ENCODE measurements at regions not wholly inside any gene's neighbourhood (a gene's known extent, or its start where the extent isn't known, plus 50 kb on each side); places are given as distances from the start of the nearest gene placed in this dataset.
A peak's percentile ranks its signal among the peaks of the same experiment; 100 is the strongest.

- Histone ChIP-seq H3K4me3 (ENCODE audit: low read length) (no peak overlapping the region), H3K4me1 (ENCODE audit: control insufficient read depth, insufficient read depth, low read length) (peaks cover 29% of the 10 kb centered on the region), H3K27ac (ENCODE audit: low read length) (no peak overlapping the region), H3K9me3 (ENCODE audit: control insufficient read depth, insufficient read depth, low read length) (no peaks in the 10 kb centered on the region), H3K36me3 (ENCODE audit: control insufficient read depth, insufficient read depth, low read length) (no peaks in the 10 kb centered on the region), H3K27me3 (ENCODE audit: control insufficient read depth, insufficient read depth, low read length) (no peaks in the 10 kb centered on the region)
- Mint-ChIP-seq H3K4me3 (no peak overlapping the region), H3K4me1 (peaks cover 29 to 32% of the 10 kb centered on the region in 2 donors), H3K27ac (no peak overlapping the region), H3K27me3 (ENCODE audit: low read depth in 2 of 2) (no peaks in the 10 kb centered on the region), H3K36me3 (no peaks in the 10 kb centered on the region), H3K9me3 (no peaks in the 10 kb centered on the region)
- DNase-seq (no peak), ATAC-seq (no peak)
- intact Hi-C loops (cut with micrococcal nuclease), result no loop called here
- TF ChIP-seq, protein P1, sequence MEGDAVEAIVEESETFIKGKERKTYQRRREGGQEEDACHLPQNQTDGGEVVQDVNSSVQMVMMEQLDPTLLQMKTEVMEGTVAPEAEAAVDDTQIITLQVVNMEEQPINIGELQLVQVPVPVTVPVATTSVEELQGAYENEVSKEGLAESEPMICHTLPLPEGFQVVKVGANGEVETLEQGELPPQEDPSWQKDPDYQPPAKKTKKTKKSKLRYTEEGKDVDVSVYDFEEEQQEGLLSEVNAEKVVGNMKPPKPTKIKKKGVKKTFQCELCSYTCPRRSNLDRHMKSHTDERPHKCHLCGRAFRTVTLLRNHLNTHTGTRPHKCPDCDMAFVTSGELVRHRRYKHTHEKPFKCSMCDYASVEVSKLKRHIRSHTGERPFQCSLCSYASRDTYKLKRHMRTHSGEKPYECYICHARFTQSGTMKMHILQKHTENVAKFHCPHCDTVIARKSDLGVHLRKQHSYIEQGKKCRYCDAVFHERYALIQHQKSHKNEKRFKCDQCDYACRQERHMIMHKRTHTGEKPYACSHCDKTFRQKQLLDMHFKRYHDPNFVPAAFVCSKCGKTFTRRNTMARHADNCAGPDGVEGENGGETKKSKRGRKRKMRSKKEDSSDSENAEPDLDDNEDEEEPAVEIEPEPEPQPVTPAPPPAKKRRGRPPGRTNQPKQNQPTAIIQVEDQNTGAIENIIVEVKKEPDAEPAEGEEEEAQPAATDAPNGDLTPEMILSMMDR (IDR thresholded peaks at IDR 0.05), result no peak
- no CpG with 5 or more reads among the region's 1 CpG for WGBS (ENCODE audit: insufficient coverage)
These were observed 103.8 kb upstream of the LIPC start for GRCh38 chr15:58327958-58328357.

- 87% methylated on average over 2 of the region's 2 CpGs for WGBS (ENCODE audit: insufficient coverage)
- no peak overlapping the region for H3K27ac ChIP-seq (ENCODE audit: low read length)
- Mint-ChIP-seq H3K4me3 (no peak overlapping the region), H3K27ac (peak overlapping the region in 1 of 2 donors; percentile 92), H3K9me3 (no peaks in the 10 kb centered on the region), H3K36me3 (no peaks in the 10 kb centered on the region), H3K27me3 (ENCODE audit: low read depth in 2 of 2) (no peaks in the 10 kb centered on the region), H3K4me1 (peaks cover 34 to 40% of the 10 kb centered on the region in 2 donors)
- no peaks in the 10 kb centered on the region for H3K9me3 ChIP-seq (ENCODE audit: control insufficient read depth, insufficient read depth, low read length)
- no peak for DNase-seq
- H3K4me3 ChIP-seq (ENCODE audit: low read length), result no peak overlapping the region
- intact Hi-C loops (cut with micrococcal nuclease), result no loop called here
- TF ChIP-seq, protein P1 (IDR thresholded peaks at IDR 0.05), result no peak
- no peak for ATAC-seq
- no peaks in the 10 kb centered on the region for H3K27me3 ChIP-seq (ENCODE audit: control insufficient read depth, insufficient read depth, low read length)
- H3K36me3 ChIP-seq (ENCODE audit: control insufficient read depth, insufficient read depth, low read length), result no peaks in the 10 kb centered on the region
- H3K4me1 ChIP-seq (ENCODE audit: control insufficient read depth, insufficient read depth, low read length), result peaks cover 29% of the 10 kb centered on the region
These were observed 102.6 kb upstream of the LIPC start for GRCh38 chr15:58329211-58329610.

GRCh38 chr15:58329781-58330671 lies 101.8 kb upstream of the LIPC start:
- intact Hi-C loops (cut with micrococcal nuclease), result loop anchor here (5.0 to 10.0 kb wide), 3 partner anchors 85 to 187 kb away; no protein-coding TSS in a partner anchor
- peaks cover 29% of the 10 kb centered on the region for H3K4me1 ChIP-seq (ENCODE audit: control insufficient read depth, insufficient read depth, low read length)
- no peak for ATAC-seq
- no peak overlapping the region for H3K27ac ChIP-seq (ENCODE audit: low read length)
- H3K27me3 ChIP-seq (ENCODE audit: control insufficient read depth, insufficient read depth, low read length), result no peaks in the 10 kb centered on the region
- no peaks in the 10 kb centered on the region for H3K9me3 Mint-ChIP-seq
- H3K4me3 Mint-ChIP-seq, result no peak overlapping the region
- H3K36me3 Mint-ChIP-seq, result no peaks in the 10 kb centered on the region
- peak overlapping the region; percentile 92 to 95 for H3K27ac Mint-ChIP-seq
- H3K36me3 ChIP-seq (ENCODE audit: control insufficient read depth, insufficient read depth, low read length), result no peaks in the 10 kb centered on the region
- DNase-seq, result no peak
- no peaks in the 10 kb centered on the region for H3K27me3 Mint-ChIP-seq (ENCODE audit: low read depth in 2 of 2)
- H3K4me1 Mint-ChIP-seq, result peaks cover 34 to 40% of the 10 kb centered on the region in 2 donors
- WGBS (ENCODE audit: insufficient coverage), result 96% methylated on average over 13 of the region's 13 CpGs
- H3K4me3 ChIP-seq (ENCODE audit: low read length), result no peak overlapping the region
- H3K9me3 ChIP-seq (ENCODE audit: control insufficient read depth, insufficient read depth, low read length), result no peaks in the 10 kb centered on the region
- TF ChIP-seq, protein P1 (IDR thresholded peaks at IDR 0.05), result no peak

Data from natural killer cell (primary cell).